PFSK-1 (cell line): ENCODE measurements at regions not wholly inside any gene's neighbourhood (a gene's known extent, or its start where the extent isn't known, plus 50 kb on each side); places are given as distances from the start of the nearest gene placed in this dataset.

Experiments
- FOXP2 ChIP-seq: optimal IDR thresholded peaks from 2 replicates; pipeline ENCODE3; 2011; ENCODE audit warnings: borderline replicate concordance, control low read depth, inconsistent platforms; ENCODE audit not compliant: insufficient read depth; ENCODE audit errors: extremely low read length, extremely low read depth
- POLR2AphosphoS5 ChIP-seq: IDR thresholded peaks from 2 replicates; pipeline ENCODE4 v1.6.1; 2012; ENCODE audit warnings: low read depth, mild to moderate bottlenecking, control low read depth, low read length, moderate library complexity
- SIN3A ChIP-seq: IDR thresholded peaks from 2 replicates; pipeline ENCODE4 v1.6.1; 2012; ENCODE audit warnings: mild to moderate bottlenecking, low read length, moderate library complexity, borderline replicate concordance; ENCODE audit not compliant: insufficient read depth
- TAF1 ChIP-seq: IDR thresholded peaks from 2 replicates; pipeline ENCODE4 v1.6.1; 2012; ENCODE audit warnings: low read length, control low read depth, borderline replicate concordance; ENCODE audit not compliant: insufficient read depth
- TF ChIP-seq, protein P1 (sequence below), 2 experiments: IDR thresholded peaks; 2 replicates each; pipeline versions ENCODE4 v1.6.1 to v1.8.0; 2011 to 2012; ENCODE audit warnings: low read depth in 2 of 2, low read length in 2 of 2, control low read depth in 1 of 2, inconsistent platforms in 1 of 2, mild to moderate bottlenecking in 1 of 2, moderate library complexity in 1 of 2; ENCODE audit not compliant: insufficient read depth in 1 of 2

DNA sequence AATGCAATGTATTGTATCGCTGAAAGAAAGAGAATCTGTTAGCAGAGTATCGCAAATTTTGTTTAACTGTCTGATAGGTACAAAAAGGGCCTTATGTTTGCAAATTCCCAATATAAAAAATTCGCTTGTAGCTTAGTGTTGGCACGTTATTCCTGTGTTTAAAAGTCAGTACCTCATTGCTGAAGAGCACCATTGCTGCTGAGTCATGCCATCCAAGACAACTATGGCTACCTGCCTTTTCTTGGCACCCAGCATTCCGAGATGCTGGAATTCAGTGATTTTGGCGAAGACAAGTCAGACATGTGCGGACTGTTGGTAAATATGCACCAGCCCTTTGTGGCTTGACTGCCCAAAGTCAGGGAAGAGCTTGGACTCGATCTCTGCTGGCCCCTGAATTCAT, 149.5 kb upstream of the EEA1 start:
- TF ChIP-seq, protein P1, sequence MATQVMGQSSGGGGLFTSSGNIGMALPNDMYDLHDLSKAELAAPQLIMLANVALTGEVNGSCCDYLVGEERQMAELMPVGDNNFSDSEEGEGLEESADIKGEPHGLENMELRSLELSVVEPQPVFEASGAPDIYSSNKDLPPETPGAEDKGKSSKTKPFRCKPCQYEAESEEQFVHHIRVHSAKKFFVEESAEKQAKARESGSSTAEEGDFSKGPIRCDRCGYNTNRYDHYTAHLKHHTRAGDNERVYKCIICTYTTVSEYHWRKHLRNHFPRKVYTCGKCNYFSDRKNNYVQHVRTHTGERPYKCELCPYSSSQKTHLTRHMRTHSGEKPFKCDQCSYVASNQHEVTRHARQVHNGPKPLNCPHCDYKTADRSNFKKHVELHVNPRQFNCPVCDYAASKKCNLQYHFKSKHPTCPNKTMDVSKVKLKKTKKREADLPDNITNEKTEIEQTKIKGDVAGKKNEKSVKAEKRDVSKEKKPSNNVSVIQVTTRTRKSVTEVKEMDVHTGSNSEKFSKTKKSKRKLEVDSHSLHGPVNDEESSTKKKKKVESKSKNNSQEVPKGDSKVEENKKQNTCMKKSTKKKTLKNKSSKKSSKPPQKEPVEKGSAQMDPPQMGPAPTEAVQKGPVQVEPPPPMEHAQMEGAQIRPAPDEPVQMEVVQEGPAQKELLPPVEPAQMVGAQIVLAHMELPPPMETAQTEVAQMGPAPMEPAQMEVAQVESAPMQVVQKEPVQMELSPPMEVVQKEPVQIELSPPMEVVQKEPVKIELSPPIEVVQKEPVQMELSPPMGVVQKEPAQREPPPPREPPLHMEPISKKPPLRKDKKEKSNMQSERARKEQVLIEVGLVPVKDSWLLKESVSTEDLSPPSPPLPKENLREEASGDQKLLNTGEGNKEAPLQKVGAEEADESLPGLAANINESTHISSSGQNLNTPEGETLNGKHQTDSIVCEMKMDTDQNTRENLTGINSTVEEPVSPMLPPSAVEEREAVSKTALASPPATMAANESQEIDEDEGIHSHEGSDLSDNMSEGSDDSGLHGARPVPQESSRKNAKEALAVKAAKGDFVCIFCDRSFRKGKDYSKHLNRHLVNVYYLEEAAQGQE (IDR thresholded peaks at IDR 0.05; ENCODE audit: insufficient read depth in 1 of 2, low read depth in 2 of 2, low read length in 2 of 2): no peak
- TF ChIP-seq SIN3A: no peak
- no peak for TF ChIP-seq TAF1
- TF ChIP-seq POLR2AphosphoS5: no peak
- TF ChIP-seq FOXP2: no peak
